NCI-H187 (cell line): ENCODE measurements at regions not wholly inside any gene's neighbourhood (a gene's known extent, or its start where the extent isn't known, plus 50 kb on each side); places are given as distances from the start of the nearest gene placed in this dataset.
"Not testable (repeated sequence)": the region's sequence is repeated elsewhere in the genome, so short reads cannot be mapped to it uniquely, and the experiment has no call there.

Experiments
- DNase-seq, 2 experiments: peaks; one replicate each; lab custom pipeline; 2025; lab: John Stamatoyannopoulos, UW

DNA sequence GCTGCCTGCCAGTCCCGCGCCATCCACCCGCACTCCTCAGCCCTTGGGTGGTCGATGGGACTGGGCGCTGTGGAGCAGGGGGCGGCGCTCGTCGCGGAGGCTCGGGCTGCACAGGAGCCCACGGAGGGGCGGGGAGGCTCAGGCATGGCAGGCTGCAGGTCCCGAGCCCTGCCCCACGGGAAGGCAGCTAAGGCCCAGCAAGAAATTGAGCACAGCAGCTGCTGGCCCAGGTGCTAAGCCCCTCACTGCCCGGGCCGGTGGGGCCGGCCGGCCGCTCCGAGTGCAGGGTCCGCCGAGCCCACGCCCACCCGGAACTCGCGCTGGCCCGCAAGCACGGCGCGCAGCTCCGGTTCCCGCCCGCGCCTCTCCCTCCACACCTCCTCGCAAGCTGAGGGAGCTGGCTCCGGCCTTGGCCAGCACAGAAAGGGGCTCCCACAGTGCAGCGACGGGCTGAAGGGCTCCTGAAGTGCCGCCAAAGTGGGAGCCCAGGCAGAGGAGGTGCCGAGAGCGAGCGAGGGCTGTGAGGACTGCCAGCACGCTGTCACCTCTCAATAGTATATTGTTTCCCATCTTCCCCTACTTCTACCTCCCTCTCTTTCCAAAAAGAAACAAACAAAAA is 219.6 kb downstream of the BAMBI start:
- not testable (repeated sequence) for DNase-seq

DNA sequence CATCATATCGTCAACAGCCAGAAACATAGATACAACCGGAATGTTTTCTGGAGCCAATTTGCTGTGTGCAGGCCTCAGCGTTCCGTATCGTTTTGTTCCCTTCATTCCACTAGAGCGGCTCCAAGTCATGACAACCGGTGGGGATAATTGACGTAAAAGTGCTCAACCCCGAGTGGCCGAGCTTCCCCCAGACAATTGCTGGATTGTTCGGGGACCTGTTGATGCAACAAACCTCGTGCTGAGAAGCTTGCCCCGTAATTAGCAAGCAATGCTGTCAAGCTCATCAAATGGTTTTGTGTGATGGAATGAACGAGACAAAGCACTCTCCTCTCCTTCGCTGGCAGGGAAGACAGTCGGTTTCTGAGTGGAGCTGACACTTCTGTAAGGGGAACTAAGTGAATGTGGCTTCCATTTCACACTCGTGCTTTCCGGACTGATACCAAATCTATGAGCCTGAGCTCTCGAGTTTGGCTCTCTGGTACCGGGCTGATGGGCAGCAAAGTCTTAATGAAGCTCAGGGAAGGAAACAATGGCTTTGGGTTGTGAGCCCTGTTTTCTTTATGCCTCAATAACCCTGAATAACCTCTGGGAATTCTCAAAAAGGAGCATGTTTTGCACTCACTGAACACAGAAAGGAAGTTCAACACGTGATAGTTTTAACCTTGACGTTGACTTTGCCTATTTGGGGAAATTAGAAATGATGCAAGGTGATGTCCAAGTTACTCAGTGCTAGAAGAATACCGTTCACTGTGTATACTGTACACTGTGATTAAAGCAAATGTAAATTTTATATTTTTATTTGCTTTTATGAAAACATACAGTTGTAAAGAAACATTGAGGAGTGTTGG is 220.5 kb downstream of the BAMBI start:
- no peak for DNase-seq

DNA sequence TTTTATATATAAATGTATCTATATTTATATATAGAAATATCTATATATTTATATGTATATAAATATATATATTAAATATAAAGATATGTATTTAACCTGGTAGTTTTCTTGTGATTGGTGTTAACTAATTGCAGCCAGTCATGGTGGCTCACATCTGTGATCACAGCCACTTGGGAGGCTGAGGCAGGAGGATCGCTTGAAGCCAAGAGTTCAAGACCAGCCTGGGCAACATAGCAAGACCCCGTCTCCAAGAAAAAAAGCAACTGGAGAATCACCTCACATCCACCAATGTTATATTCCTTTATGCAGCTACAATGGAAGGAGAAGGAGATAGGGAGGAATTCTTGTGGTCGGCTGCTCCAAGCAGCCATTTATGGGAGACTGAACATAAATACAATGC is 224.9 kb downstream of the BAMBI start:
- DNase-seq = no peak

DNA sequence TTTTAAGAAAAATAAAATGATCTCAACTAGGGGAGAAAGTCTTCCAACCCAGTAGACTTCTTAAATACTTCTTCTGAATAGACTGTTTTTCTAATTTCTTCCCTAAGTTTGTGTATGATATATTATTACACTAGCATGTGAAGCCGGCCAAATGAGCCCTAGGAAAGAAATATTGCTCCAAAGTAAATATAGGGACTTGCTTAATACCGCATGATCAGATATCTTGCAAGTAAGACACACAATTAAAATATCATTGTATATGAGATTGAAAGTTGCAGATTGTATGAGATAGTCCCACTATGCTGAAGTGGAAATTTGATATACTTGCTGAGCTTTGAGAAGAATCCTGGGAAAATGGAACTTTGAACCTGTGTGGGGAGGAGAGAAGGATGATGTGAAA is 225.7 kb downstream of the BAMBI start:
- no peak for DNase-seq

DNA sequence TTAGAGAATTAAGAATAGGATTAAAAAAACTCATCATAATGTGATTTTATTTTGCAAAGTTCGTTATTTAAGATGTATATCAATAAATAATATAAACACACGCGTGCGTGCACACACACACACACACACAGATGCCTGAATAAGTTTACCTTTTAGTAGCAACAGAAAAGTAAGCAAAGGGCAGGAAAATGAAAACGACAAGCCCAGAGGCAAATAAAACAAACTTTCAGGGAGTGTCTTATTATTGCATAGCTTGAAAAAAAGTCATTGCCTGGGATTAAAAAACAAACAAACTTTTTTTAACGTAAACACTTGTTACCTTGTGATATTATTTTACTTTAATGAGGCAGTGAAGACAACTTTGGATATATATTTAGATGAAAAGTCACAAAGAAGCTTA is 226.4 kb downstream of the BAMBI start:
- DNase-seq = no peak

DNA sequence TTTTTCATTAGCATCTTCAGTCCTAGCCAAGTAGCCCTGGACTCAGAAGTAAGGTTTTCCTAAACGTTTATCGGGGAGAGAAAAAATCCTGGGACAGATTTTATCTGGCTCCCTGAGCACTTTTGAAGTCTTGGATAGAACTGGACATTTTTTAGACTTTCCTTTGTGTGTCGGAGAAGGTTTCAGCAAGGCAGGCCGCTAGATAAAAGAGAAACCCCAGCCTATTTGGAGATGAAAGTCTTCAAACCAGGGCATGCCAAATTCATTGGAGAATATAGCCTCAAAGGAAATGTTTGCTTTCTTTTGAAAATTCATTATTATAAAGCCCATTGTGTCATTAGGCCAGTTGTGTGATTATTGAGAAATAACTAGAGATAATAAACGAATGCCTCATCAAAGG is 228.1 kb downstream of the BAMBI start:
- DNase-seq = no peak

DNA sequence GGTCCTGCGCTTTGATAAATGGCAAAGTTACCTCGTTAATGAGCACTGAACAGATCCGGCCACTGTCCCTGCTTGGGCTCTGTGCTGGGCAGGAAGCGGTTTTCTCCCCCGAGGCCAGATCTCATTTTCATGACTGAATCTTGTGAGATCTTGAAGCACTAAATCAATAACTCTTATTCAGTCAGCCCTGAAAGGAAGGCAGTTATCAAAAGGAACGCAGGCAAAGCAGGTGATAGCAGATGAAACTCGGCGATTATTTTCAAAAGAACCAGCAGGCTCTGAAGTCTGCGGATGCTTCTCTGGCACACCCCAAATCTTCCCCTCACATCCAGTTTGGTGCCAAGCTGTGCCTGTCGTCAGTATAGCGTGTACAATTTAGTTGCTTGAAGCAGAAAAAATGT is 228.7 kb downstream of the BAMBI start:
- no peak for DNase-seq

DNA sequence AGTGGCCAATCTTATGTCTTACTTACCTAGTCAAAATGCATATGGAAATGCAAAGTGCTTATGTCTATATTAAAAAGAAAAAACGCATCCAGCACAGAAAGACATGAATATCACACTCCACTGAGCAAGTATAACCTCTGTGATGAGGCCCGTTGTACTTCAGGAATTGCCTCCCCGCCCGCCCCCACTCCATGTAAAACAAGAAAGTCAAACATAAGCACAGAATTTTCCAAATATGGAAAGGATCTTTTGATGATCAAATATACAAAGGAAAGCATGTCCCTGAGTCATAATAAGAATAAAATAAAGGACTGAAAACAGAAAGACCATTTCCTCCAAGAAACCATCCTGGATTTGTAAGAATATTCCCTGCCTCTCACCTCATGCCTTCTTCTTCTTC is 229.1 kb downstream of the BAMBI start:
- no peak for DNase-seq

DNA sequence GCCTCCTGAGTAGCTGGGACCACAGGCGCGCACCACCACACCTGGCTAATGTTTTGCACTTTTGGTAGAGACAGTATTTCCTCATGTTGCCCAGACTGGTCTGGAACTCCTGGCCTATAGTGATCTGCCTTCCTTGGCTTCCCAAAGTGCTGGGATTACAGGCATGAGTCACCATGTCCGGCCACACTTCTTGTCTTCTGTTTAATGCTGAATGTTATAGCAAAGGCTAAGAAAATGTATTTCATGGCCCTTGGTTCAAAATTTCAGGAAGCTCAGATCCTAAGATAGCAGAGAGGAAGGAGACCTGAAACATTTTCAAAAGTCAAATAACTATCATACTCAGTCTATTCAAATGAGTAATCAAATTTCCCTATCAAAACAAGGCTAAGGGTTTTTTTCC is 229.6 kb downstream of the BAMBI start:
- DNase-seq = no peak

DNA sequence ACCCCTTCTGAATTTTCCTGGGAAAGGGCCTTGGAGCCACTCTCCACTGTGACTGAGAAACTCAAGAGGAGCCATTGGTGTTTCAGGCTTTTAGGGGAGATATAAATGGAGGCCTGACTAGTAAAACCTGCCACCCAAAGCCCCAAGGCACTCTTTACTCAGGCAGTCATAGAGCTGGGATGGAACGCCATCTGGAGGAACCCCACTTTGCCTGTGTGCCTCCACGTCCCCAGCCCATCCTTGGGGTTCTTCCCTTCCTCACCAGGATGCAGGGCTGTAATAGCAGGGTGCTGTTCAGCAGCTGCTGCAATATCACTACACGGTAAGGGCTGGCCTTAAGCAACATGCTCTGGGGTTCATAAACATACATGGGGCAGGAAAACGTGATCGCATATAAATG is 232.6 kb downstream of the BAMBI start:
- DNase-seq = no peak

DNA sequence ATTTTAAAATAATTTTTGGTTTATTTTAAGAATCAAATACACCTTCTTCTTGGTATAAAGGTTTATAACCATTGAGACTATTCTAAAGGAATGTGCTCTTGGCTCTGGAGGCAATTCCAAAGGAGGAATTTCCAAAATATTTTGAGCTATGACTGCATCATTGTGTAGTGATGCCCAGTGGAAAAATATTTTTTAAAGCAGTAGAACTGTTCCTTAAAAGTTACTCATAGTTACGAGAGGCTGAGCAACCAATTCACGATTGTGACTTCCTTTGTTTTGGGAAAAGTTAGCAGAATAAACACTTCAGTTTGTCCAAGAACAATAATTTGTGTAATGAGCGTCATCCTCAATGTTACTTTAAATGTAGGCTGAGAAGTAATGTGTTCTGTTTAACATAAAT is 233.6 kb downstream of the BAMBI start:
- DNase-seq = no peak

DNA sequence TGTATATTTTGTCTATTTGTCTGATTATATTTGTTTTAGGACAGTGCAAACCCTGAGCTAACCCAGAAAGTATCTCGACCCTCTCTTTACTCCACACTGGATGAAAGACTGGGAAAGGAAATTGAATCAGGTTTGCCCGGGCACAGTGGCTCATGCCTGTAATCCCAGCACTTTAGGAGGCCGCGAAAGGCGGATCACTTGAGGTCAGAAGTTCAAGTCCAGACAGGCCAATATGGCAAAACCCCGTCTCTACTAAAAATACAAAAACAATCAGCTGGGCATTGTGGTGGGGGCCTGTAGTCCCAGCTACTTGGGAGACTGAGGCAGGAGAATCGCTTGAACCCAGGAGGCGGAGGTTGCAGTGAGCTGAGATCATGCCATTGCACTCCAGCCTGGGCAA is 234.2 kb downstream of the BAMBI start:
- not testable (repeated sequence) for DNase-seq

DNA sequence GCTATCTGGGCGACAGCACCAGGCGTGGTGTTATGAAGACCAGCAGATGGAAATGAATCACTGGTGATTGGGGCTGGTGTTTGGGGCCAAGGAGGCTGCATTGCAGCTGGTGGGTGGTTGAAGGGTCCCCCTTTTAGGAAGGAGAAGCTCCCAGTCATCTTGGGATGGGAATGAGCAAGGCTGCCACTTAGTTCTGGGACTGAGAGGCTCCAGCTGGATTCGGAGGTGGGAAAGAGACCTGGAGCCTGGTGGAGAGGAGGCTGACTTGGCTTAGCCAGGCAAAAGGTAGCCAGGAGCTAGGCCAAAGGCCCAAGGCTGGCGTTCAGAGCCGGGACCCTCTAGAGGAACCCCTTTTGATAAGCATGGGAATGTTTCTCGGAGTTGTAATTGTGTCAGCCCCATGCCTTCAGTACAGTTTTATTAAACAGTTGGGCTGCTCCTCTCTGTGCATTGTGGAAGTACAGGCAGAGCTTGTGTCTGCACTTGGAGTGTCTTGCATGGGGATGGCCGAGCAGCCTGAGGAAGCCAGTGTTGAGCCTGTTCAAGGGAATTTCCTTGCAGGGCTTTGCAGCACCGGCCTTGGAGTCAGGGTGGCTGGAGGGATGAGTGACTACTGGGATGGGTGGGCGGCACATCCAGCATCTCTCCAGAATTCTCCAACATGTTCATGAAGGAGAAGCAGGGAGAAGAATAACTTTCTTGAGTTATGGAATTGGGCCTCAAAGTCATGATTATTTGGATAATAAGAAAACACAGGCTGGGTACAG is 234.9 kb downstream of the BAMBI start:
- DNase-seq = no peak

DNA sequence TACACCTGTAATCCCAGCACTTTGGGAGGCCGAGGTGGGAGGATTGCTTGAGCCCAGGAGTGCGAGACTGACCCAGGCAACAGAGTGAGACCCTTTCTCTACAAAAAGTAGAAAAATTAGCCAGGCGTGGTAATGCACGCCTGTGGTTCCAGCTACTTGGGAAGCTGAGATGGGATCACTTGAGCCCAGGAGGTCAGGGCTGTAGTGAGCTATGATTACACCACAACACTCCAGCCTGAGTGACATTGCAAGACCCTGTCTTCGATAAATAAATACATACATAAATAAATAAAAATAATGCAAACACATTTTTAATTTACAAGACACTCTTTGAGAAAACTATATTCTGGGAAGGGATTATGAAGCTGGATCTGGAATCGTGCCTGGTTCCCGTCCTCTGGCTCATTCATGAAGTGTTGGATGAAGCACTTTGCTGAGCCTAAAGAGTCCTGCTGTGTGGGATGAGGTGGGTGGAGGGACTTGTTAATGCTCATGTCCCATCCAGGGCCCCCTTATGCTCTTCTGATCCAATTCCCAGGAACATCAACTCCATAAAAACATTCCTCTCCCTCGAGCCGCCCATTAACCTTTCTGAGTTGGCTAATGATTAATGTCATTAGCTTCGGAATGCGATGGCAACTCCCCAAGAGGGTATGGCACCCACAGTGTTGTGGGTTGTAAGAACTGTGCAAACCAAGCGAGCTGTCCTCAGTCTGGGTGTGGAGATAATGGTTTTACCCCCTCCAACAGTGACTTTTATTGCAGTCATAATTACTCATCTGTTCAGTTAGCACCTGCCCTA is 236.3 kb downstream of the BAMBI start:
- DNase-seq = no peak

DNA sequence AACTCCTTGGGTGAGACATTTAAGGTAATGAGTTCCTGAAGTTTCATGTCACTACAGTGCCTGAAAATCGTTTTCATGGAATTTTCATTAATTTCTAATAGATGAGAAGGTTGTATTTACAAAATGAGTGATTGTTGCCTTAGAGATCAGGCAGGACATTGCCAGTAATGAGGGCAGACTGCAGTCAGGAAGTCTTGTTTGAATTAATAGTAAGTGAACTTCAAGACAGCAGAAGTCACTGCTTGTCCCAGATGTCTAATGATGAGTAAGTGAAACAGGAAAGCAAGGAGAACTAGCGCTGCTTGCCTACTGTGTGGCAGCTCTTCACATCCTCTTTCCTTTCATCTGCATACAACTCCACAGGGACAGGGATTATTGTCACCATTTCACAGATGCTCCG is 237.4 kb downstream of the BAMBI start:
- no peak for DNase-seq

DNA sequence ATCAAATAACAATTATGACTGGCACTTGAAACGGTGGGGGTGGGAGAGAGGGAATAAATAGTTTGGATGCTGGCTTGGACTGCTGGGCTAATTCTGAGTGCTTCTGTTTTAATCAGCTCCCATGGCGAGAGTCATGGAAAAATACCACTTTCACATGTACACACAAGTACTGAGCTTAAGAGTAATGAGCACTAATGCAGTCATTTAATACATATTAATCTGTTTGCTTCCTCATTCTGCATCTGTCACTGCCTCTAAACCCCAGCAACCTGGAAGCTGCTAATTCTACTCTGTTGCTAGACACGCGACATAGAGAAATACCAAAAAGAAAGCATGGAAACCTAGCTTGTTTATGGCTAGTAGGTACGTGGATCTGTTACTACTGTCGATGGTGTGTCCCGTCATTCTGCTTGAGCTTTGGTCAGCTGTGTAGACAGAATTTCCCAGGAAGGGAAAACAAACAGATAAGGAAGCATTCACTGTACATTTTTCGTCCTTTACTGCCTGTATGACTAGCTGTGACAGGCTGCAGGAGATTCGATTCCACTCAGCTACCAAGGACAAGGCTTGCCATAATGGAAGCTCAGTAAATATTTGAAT is 238.8 kb downstream of the BAMBI start:
- DNase-seq = no peak

DNA sequence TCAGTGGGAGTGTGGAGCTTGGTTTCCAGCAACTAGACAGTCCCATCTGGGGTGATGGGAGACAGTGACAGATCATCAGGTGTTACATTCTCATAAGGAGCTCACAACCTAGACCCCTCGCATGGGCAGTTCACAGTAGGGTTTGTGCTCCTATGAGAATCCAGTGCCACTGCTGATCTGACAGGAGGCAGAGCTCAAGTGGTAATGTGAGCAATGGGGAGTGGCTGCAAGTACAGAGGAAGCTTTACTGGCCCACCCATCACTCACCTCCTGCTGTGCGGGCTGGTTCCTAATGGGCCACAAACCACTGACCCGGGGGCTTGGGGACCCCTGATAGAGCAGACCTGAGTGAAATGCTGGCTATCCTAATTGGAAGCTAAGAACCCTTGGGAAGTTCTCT is 242.8 kb downstream of the BAMBI start:
- DNase-seq = no peak

DNA sequence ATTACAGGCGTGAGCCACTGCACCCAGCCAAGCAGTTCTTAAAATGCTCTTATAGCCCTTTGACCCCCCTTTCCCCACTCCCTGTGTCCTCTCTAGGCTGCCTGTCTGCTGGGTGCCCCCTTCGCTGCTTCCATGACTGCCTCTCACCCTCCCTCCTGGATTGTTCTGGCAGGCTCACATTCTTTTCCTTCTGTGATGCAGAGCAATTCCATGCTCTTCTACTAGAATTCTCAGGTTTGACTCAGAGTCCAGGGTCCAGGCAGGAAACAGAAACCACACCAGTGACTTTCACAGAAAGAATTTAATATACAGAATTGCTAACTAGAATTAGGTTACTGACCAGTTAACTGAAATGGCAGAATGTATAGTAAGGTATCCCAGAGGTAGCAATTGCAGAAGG is 244.8 kb downstream of the BAMBI start:
- DNase-seq = no peak

DNA sequence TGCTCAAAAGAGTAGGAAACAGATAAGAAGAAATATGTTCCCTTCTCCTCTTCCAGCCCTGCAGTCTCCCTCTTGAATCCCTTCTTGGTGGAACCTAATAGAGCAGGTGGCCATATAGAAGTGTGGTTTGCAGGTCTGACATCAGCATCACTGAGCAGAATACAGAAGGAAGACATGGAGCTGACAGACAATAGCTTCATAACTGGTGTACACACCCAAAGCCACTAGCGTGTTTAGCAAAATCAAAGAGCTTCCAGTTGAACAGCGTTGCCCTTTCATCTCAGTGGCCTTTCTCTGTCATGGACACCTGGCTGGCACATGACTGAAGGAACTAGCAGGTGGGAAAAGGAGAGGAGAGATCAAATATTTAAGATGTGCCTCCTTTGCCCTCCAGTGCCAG is 245.5 kb downstream of the BAMBI start:
- no peak for DNase-seq

DNA sequence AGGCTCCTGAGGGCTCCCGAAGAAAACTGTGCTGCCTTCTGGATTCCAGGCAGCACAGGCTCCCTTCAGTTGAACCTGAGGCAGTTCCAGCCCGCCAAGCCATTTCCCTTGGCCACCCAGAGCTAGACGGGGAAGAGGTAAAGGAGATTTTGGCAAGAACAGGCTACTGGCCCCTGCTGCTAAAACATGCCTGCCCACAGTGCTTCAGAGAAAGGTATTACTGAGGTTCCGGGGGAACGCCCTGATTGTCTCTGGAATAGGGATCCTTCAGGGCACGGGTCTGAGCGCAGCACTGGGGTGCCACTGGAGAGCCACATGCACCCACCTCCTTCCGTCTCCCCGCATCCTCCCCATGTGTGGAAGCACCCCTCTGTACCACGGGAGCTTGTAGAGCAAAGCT is 247.4 kb downstream of the BAMBI start:
- DNase-seq = no peak

DNA sequence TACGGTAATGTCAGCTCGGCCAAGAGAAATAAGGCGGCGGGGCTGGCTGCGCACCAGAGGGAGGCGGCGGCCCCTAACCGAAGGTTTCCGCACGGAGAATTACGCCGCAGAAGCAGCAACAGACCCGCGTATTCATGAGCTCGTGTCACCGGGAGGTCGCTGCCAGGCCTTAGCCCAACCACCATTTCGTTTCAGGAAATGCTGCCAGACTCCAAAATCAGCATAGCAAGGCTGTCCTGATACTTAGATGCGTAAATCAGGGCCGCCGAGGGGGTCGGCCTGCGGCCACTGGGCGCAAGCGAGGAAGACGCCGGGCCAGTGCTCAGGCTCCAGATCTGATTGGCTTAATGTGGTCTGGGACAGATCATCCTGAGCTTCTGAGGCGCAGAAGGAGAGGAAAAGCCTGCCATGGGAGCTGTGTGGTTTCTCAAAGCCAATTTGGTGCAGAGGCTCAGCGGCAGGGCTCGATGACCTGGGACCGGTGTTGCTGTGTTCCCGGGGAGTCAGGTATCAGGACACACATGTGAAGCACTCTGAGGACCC is 247.9 kb downstream of the BAMBI start:
- no peak for DNase-seq

DNA sequence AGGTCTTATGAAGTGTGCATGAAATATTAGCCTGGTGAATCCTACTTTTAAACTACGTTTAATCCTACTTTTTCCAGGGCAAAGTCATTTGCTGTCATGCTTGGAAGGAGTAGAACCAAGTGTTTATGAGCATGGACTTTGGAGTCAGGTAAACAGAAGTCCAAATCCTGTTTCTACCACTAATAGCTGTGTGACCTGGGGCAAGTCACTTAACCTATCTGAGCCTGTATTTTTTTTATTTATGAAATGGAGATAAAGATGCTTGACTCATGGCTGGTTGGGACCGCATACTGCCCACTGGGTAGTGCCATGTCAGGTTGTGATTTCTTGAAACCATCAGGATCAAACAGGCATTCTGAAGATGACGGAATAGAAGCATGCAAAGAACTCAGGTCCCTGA is 249.6 kb downstream of the BAMBI start:
- no peak for DNase-seq
